AG08395 (cell line): ENCODE measurements at regions not wholly inside any gene's neighbourhood (a gene's known extent, or its start where the extent isn't known, plus 50 kb on each side); places are given as distances from the start of the nearest gene placed in this dataset.
A peak's percentile ranks its signal among the peaks of the same experiment; 100 is the strongest.

Source experiments
- DNase-seq: peaks from one replicate; pipeline ENCODE4 v3.0.0; 2012; ENCODE audit warnings: mixed read lengths, low spot score

- DNase-seq, result no peak
Measured at GRCh38 chr2:56615760-56616159, 432.0 kb downstream of the CCDC85A start.

- DNase-seq, result no peak
Measured at GRCh38 chr2:56624181-56624580, 440.4 kb downstream of the CCDC85A start.

- DNase-seq, result no peak
Measured at GRCh38 chr2:56626927-56627326, 443.1 kb downstream of the CCDC85A start.

GRCh38 chr2:56630286-56630685 is 446.5 kb downstream of the CCDC85A start:
- DNase-seq, result no peak

- DNase-seq, result no peak
Measured at GRCh38 chr2:56647997-56648396, 464.2 kb downstream of the CCDC85A start.

- no peak for DNase-seq
Measured at GRCh38 chr2:56648802-56649201, 465.0 kb downstream of the CCDC85A start.

- no peak for DNase-seq
Measured at GRCh38 chr2:56654936-56655335, 471.1 kb downstream of the CCDC85A start.

GRCh38 chr2:56656826-56657225 is 473.0 kb downstream of the CCDC85A start:
- no peak for DNase-seq

GRCh38 chr2:56666777-56667176 is 483.0 kb downstream of the CCDC85A start:
- DNase-seq, result no peak

GRCh38 chr2:56671973-56672569 is 488.3 kb downstream of the CCDC85A start:
- no peak for DNase-seq

- DNase-seq, result no peak
Measured at GRCh38 chr2:56674084-56674483, 490.3 kb downstream of the CCDC85A start.

- DNase-seq, result no peak
Measured at GRCh38 chr2:56676966-56677365, 493.2 kb downstream of the CCDC85A start.

GRCh38 chr2:56680971-56681631 is 497.3 kb downstream of the CCDC85A start:
- DNase-seq, result peak; percentile 22

GRCh38 chr2:56681659-56682396 is 498.0 kb downstream of the CCDC85A start:
- peak; percentile 10 for DNase-seq

- no peak for DNase-seq
Measured at GRCh38 chr2:56682397-56682760, 498.6 kb downstream of the CCDC85A start.

GRCh38 chr2:56684327-56684726 is 500.5 kb downstream of the CCDC85A start:
- no peak for DNase-seq

GRCh38 chr2:56685205-56685604 is 501.4 kb downstream of the CCDC85A start:
- no peak for DNase-seq

- DNase-seq, result no peak
Measured at GRCh38 chr2:56687169-56687568, 503.4 kb downstream of the CCDC85A start.

- no peak for DNase-seq
Measured at GRCh38 chr2:56688661-56689060, 504.9 kb downstream of the CCDC85A start.

GRCh38 chr2:56693501-56693900 is 509.7 kb downstream of the CCDC85A start:
- DNase-seq, result no peak

GRCh38 chr2:56703001-56703400 is 519.2 kb downstream of the CCDC85A start:
- DNase-seq, result no peak

- no peak for DNase-seq
Measured at GRCh38 chr2:56705713-56706112, 521.9 kb downstream of the CCDC85A start.

GRCh38 chr2:56707218-56707617 is 523.4 kb downstream of the CCDC85A start:
- DNase-seq, result no peak
